GM19238 (cell line): ENCODE measurements at regions not wholly inside any gene's neighbourhood (a gene's known extent, or its start where the extent isn't known, plus 50 kb on each side); places are given as distances from the start of the nearest gene placed in this dataset.
"Not testable (repeated sequence)": the region's sequence is repeated elsewhere in the genome, so short reads cannot be mapped to it uniquely, and the experiment has no call there.

Experiments used
- DNase-seq: peaks from one replicate; pipeline ENCODE4 v3.0.0; 2011; ENCODE audit warnings: low spot score; ENCODE audit not compliant: insufficient read length

DNA sequence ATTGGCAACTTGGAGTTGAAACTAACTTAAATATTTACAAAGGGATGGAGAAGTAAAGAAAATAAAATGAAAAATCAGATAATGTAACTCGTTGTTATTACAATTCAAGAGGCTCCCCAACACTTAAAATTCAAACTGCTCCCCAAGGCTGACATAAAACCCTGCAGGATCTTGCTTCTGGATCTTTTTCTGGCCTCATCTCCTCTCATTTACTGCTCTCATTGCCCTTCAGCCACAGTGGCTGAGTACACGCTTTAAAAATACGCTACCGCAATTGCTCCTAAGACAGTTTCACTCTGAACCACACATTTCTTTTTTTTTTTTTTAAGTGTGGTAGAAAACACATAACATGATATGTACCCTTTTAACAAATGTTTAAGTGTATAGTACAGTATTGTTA, 718.1 kb upstream of the ANO3 start:
- no peak for DNase-seq

DNA sequence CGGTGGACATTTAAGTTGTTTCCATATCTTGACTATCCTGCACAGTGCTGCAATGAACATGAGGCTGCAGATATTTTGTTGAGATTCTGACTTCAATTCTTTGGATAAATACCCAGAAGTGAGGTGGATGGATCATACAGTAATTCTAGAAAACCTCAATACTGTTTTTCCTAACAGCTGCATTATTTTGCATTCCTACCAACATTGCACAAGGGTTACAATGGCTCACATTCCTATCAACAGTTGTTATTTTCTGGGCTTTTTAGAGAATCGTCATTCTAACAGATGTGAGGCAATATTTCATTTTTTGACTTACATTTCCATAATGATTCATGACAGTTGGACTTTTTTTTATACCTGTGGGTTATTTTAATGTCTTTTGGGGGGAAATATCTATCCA, 716.9 kb upstream of the ANO3 start:
- DNase-seq, result no peak

DNA sequence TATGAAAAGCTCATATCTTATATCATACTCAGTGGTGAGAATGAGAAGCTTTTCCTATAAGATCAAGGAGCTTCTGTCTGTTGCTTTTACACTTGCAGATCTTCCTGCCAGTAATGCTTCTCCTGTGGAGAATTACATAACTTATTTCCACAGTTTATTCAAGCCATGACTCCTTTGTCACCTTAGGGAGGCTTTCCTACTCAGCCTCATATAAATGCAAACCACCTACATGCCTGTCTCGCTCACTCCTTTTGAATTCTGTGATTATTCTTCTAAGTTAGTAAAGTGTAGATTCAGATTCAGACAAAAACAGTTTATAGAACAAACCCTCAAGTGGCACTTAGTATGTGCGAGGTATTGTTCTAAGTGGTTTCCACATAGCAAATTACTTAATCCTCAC, 716.1 kb upstream of the ANO3 start:
- DNase-seq, result no peak

DNA sequence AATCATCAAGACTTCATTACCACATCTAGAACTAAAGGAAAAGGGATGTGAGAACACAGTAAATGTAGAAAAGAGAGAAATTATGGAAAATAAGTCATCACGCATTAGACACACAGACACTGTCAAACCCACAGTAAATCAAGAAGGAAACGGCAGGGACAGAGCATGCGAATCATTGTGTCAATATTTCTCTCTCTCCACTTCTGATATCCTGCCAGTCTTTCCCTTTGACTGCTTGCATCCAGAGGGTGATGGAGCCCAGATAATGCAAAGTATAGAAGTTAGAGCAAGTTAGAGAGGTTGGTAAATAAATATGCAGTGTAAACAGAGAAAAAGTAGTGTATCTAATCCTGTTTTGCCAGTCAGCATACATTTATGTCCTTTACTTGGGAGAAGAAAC, 706.8 kb upstream of the ANO3 start:
- no peak for DNase-seq

DNA sequence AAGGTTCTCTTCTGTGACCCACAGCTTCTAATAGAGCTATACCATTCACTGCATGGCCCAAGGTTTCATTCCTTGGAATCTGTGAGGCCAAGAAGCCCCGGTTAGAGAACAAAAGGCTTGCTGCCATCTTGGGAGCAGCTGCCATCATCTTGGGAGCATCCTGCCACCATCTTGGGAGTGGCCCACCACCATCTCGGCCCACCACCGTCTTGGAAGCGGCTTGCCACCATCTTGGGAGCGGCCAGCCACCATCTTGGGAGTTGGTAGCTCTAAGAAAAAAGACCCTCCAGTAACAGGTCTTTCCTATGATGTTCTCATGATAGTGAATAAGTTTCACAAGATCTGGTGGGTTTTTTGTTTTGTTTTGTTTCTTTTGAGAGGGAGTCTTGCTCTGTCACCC, 703.9 kb upstream of the ANO3 start:
- no peak for DNase-seq

DNA sequence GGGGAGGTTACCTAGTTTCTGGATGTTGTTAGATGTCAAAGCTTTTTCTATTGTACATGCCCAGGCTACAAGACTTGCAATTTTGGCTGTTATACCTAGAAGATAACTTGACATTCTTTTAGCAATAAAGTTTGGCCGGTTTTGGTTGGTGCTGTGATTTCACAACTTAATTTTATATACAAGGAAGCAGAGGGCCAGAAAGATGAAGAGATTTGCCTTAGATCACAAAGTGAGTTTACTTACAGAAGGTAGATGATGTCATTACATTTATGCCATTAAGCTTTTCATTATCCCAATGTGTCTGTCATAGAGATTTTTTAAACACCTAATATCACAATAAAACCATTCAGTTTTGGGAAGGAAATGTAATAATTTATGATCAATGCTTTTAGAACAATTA, 698.7 kb upstream of the ANO3 start:
- no peak for DNase-seq

DNA sequence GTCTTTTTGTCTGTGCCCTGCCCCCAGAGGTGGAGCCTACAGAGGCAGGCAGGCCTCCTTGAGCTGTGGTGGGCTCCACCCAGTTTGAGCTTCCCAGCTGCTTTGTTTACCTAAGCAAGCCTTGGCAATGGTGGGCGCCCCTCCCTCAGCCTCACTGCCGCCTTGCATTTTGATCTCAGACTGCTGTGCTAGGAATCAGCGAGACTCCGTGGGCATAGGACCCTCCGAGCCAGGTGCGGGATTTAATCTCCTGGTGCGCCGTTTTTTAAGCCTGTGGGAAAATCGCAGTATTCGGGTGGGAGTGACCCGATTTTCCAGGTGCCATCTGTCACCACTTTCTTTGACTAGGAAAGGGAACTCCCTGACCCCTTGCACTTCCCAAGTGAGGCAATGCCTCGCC, 682.7 kb upstream of the ANO3 start:
- not testable (repeated sequence) for DNase-seq

DNA sequence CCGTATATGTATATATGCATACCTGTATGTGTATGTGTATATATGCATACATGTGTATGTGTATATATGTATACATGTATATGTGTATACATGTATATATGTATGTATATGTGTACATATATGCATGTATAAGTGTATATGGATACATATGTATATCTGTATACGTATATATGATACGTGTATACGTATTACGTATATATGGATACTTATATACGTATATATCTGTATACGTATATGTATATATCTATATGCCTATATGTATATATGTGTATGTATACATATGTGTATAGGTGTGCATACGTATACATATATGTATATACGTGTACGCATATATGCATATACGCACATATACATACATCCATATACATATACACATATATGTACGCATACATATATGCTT, 681.6 kb upstream of the ANO3 start:
- DNase-seq, result no peak

DNA sequence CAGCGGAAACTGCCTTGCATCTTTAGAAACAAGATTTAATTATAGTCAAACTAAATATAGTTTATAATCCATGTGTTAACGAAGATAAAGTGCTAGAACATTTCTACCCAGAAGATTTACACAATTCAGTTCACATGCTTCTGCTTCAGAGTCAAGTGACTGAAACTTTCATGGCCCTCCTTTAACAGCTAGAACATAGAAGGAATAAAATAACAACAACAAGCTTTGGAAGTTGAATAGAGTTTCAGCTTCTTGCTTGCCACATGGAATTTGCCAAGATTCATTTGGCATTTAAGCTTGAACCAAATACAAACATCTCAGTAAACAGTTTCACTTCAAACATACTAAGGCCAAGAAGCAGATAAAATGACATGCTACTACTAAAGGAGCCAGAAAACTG, 676.3 kb upstream of the ANO3 start:
- DNase-seq, result no peak

DNA sequence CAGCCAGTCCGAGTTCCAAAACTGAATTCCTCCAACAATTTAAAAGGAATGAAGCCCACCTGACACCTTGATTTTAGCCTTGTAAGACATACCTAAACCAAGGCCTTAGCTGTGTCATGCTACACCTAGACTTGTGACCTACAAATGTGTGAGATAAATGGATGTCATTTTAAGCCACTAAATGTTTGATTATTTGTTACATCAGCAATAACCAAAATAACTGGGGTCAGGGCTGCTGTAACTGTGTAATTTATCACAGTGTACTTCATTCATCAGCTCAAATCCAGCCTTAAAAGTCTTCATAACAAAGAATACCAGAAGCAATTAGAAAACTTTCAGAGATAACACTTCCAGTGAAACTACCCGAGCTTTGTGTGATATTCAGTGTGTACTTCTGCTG, 673.0 kb upstream of the ANO3 start:
- no peak for DNase-seq

DNA sequence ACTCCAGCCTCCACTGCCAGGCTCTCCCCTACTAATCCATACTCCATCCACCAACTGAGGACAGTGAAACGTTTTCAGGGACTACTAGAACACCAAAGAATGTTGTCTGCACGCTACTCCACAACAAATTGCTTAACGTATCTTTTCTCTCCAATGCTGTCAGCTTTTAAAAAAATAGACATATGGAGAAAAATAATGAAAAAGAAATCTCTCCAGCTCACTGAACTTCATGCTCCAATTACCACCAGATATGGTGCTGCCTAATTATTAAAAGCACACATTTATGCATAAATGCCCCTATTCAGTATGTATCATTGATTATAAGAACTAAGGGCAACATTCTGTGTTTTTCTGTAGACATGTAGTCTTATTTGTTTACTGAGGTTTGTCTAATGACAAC, 672.2 kb upstream of the ANO3 start:
- no peak for DNase-seq

DNA sequence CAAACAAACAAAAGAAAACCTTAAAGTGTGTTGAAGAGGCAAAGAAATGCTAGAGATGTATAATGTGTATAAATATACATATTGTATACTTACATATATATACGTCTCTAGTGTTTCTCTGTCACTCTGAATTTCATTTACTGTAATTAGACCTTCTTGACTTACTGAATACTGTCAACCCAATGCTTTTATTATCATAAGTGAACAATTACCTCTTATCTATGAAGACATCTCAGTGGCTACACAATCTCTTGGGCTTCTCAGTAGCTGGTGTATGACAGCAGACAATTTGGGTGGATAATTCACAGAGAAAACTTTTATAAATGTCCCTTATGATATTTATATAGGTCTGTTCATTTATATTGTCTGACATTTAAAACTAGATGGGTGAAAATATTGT, 664.1 kb upstream of the ANO3 start:
- no peak for DNase-seq

DNA sequence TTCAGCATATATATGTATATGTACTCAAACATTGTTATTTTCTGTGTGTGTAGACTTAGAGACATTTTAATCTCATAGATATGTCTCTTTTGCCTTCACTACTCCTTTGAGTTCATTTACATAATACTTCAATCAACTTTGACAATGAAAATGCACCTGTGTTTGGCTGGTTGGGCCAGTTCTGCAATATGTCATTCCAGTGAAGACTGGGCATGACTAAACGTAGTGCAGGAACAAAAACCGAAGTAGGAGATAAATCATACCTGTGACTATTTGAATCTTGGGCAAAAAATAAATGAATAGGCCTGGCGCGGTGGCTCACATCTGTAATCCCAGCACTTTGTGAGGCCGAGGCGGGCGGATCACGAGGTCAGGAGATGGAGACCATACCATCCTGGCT, 640.0 kb upstream of the ANO3 start:
- DNase-seq, result no peak

DNA sequence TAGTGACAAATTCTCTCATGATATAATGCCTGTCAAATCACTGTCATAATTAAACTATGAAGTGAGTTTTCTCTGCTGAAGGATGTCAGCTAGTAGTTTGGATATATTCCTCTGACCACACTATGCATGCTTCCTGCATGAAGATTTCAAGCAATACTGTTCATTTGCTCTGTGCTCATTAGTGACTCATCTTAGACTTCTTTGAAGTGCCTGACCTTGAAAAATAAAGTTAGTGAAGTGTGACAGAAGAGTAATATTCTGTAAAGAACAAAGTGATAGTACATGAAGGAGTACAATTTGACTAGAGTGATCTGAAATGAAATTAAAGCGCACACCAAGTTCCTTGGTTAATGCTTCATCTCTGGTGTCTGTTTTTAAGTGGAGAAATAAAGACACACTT, 629.5 kb upstream of the ANO3 start:
- DNase-seq, result no peak

DNA sequence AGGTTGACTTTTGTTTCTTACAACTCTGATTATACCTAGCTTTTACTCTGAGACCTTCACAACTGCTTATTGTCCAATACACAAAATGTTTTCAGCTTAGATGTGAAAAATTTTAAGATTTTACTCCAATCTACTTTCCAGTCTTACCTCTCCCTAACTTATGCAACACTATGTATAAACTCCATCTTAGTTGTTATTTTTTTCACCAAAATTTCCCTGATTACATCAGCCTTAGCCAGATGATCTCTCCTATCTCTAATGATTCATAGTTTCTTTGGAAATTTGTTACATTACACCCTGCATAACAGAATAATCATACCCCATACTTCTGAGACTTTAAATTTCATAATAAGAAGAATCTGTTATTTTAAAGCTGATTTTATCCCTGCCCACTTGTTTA, 621.0 kb upstream of the ANO3 start:
- DNase-seq, result no peak

DNA sequence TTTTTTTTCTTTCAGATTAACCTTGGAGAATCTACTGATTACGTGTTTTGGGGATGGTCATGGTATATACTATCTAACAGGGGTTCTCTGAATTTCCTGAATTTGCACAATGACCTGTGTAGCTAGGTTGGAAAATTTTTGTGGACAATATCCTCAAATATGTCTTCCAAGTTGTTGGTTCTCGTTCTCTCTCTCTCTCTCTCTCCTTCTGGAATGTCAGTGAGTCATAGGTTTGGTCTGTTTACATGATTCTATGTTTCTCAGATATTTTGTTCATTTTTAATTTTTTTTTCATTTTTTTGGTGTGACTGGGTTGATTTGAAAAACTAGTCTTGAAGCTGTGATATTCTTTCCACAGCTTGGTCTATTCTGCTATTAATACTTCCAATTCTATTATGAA, 604.0 kb upstream of the ANO3 start:
- DNase-seq, result no peak

DNA sequence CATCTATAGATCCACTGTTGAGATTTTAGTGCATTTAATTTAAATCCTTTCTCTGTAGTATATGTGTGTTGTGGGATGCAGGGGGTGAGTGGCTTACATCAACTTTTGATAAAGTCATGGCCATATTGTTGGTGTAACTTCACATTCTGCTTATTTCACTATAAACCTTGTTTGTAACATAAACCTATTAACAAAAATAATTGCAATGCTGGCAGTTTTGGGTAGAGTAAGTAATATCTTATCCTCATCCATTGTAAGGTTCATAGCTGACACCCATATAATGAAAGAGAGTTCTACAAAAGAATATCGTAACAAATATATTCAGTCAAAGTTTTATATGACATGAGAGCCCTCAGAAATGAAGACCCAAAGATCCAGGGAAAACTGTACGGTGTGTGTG, 601.7 kb upstream of the ANO3 start:
- no peak for DNase-seq

DNA sequence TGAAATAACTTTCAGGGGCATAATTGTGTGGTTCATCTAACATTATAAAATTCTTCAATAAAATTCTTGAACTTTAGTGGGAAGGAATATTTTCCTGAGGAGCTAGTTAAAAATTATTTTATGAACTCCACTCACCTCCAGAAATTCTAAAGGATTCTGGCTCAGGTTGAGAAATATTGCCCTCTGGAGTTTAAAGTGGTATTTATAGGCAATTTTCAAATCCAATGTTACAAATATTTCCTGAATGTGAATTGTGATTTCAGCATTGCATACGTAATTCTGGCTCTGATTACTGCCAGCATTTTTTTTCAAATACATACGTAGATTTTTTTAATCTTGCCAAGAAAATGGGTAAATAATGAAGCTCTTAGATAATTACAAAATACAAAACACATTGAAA, 598.2 kb upstream of the ANO3 start:
- no peak for DNase-seq

DNA sequence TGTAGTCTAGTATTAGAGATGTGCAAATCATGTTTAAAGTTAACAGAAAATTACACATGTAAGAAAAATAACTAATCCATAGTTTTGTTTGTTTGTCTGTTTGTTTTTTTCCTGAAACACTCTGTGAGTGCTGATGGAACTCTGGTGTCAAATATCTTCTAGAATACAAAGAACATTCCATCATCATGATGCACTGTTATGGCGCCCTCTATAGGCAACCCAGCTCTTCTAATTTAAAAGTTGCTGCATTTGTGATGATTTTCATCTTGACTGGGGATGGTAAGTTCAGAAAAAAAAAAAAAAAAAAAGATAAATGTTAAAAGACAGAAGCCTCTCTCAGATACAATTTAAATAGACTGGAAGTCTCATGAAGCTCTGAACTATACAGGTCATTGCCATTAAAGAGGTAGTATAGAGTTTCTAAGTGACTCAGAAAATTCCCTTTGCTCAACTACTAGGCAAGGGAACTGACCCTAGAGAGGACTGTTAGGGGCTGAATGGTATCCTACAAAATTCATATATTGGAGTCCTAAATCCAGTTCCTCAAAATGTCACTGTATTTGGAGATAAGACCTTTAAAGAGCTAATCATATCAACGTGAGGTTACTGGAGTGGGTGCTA, 597.2 kb upstream of the ANO3 start:
- DNase-seq, result no peak

DNA sequence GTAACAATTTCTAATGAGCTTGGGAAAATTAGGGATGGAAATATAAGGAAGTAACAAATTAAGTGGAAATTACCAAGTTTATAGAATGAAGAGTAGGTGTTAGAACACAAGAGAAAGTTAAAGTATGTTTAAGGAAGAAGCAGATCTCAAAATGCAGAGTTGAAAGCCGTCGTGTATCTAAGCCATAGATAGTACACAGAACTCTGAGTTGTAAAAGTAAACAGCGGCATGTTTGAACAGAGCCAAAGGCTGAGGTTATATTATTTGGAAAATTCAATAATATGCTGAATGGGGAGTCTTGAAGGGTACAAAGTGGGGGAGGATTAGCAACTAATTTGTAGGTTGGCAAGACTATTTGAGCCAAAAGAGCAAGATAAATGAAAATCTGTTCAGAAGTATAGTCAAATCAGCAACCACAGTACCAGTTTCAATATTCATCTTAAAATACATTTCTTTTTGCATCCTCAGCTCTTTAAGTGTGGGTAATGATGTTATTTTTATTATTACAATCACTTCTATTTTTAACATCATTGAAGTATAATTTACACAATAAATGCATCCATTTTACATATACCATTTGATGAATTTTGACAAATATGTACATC, 594.8 kb upstream of the ANO3 start:
- no peak for DNase-seq

DNA sequence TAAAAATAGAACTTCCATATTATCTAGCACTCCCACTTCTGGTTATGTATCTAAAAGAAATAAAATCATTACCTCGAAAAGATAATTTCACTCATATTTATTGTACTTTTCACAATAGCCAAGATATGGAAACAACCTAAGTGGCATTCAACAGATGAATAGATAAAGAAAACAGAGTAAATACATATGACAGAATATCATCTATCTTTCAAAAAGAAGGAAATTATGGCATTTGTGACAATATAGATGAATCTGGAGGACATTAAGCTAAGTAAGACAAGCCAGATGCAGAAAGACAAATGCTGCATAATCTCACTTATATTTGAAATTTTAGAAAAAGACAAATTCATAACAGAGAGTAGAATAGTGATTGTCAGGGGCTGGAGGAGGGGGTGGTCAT, 590.0 kb upstream of the ANO3 start:
- no peak for DNase-seq

DNA sequence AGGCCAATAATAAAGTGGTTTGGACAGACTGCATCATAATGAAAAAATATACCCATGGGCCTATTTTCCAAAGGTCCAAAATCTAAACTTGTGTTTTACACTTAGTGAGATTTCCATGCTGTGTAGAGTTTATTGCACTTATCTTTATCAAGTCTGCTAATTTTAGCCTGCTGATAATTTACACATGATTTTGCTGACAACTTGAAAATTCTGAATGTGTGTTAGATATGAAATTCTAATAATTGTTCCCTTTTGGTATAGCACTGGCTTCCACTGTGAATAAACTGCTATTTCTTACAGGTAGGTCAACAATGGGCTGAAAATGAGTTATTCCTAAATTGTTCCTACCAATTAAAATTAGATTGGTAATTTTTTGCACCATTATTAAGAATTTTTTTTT, 589.1 kb upstream of the ANO3 start:
- no peak for DNase-seq

DNA sequence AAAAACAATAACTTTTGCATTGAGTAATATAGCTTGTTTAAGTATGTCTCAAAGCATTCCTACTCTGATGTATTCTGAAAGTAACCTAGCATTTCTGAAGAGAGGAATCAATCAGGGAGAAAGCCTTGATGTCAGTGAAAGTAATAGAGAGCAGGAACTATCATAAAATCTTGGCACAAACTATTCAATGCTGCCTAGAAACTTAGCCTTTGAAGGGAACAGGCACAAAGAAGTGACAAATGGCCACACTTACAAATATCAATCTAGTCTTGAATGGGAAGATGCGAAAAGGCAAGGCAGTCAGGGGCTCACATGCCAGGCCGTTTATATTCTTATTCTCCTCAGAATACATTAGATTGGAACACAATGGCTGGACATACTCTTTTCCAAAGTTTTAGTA, 576.5 kb upstream of the ANO3 start:
- no peak for DNase-seq
